Activated naive CD4-positive, alpha-beta T cell treated with anti-CD3 and anti-CD28 coated beads for 36 hours (primary cell): ENCODE measurements at regions not wholly inside any gene's neighbourhood (a gene's known extent, or its start where the extent isn't known, plus 50 kb on each side); places are given as distances from the start of the nearest gene placed in this dataset.
A peak's percentile ranks its signal among the peaks of the same experiment; 100 is the strongest.
"Not testable (repeated sequence)": the region's sequence is repeated elsewhere in the genome, so short reads cannot be mapped to it uniquely, and the experiment has no call there.

Experiments used
- CTCF ChIA-PET: fragments of 350-600 bp; sonication (Branson Sonifier 250); formaldehyde crosslinking; loops from one replicate; lab custom pipeline; 2021; ENCODE audit warnings: antibody characterized with exemption; lab: Charles Lee
- DNase-seq: peaks from one replicate; pipeline ENCODE4 v3.0.0-alpha.2; 2020
- H3K27ac Mint-ChIP-seq: one replicate; pipeline ENCODE4 v1.8.0; 2021; ENCODE audit warnings: mild to moderate bottlenecking, mixed read lengths
- H3K27me3 Mint-ChIP-seq: one replicate; pipeline ENCODE4 v1.8.0; 2021; ENCODE audit warnings: low read depth, mixed read lengths
- H3K36me3 Mint-ChIP-seq: one replicate; pipeline ENCODE4 v1.8.0; 2021; ENCODE audit warnings: low read depth, mixed read lengths
- H3K4me1 Mint-ChIP-seq: one replicate; pipeline ENCODE4 v1.8.0; 2021; ENCODE audit warnings: low read depth, mixed read lengths
- H3K4me3 Mint-ChIP-seq: one replicate; pipeline ENCODE4 v1.8.0; 2021; ENCODE audit warnings: mild to moderate bottlenecking, moderate library complexity, mixed read lengths
- H3K9me3 Mint-ChIP-seq: one replicate; pipeline ENCODE4 v1.8.0; 2021; ENCODE audit warnings: mixed read lengths
- intact Hi-C: fragments of 100-400 bp; cut with micrococcal nuclease; formaldehyde crosslinking; loops from one replicate; pipeline ENCODE4 v1.15.1; 2023

GRCh38 chr5:18380729-18381362, 746.6 kb downstream of the TAF11L14 start:
- no peaks in the 10 kb centered on the region for H3K36me3 Mint-ChIP-seq
- H3K27ac Mint-ChIP-seq, result no peak overlapping the region
- H3K27me3 Mint-ChIP-seq, result no peaks in the 10 kb centered on the region
- no peaks in the 10 kb centered on the region for H3K4me1 Mint-ChIP-seq
- CTCF ChIA-PET, result no interaction called here
- intact Hi-C loops, result no loop called here
- no peak for DNase-seq
- no peak overlapping the region for H3K4me3 Mint-ChIP-seq
- peaks cover 1% of the 10 kb centered on the region for H3K9me3 Mint-ChIP-seq

GRCh38 chr5:18393565-18394442, 759.5 kb downstream of the TAF11L14 start:
- Mint-ChIP-seq H3K4me1 (no peaks in the 10 kb centered on the region), H3K4me3 (no peak overlapping the region), H3K36me3 (no peaks in the 10 kb centered on the region), H3K27ac (no peak overlapping the region), H3K9me3 (peaks cover 2% of the 10 kb centered on the region), H3K27me3 (no peaks in the 10 kb centered on the region)
- CTCF ChIA-PET, result interaction anchor here (0.5 to 2.1 kb wide), 2 partner anchors 10 to 1394 kb away, joined by 4 to 5 read pairs; no protein-coding TSS in a partner anchor
- peak; percentile 59 for DNase-seq
- intact Hi-C loops, result loop anchor here (1.0 to 5.0 kb wide), 2 partner anchors 304 to 1213 kb away; no protein-coding TSS in a partner anchor

GRCh38 chr5:18394443-18394804, 760.2 kb downstream of the TAF11L14 start:
- H3K4me3 Mint-ChIP-seq, result no peak overlapping the region

GRCh38 chr5:18395126-18396110, 761.2 kb downstream of the TAF11L14 start:
- Mint-ChIP-seq H3K4me1 (no peaks in the 10 kb centered on the region), H3K27ac (no peak overlapping the region), H3K9me3 (peaks cover 3% of the 10 kb centered on the region), H3K27me3 (no peaks in the 10 kb centered on the region), H3K36me3 (no peaks in the 10 kb centered on the region), H3K4me3 (no peak overlapping the region)
- intact Hi-C loops, result no loop called here
- no peak for DNase-seq
- CTCF ChIA-PET, result no interaction called here

More at GRCh38 chr5:18394443-18394804, 760.2 kb downstream of the TAF11L14 start:
- Mint-ChIP-seq H3K9me3 (peaks cover 3% of the 10 kb centered on the region), H3K36me3 (no peaks in the 10 kb centered on the region), H3K4me1 (no peaks in the 10 kb centered on the region), H3K27ac (no peak overlapping the region), H3K27me3 (no peaks in the 10 kb centered on the region)
- CTCF ChIA-PET, result interaction anchor here (0.5 kb wide), 1 partner anchor 1394 kb away, joined by 4 read pairs; no protein-coding TSS in a partner anchor
- intact Hi-C loops, result loop anchor here (1.0 to 5.0 kb wide), 2 partner anchors 304 to 1213 kb away; no protein-coding TSS in a partner anchor
- no peak for DNase-seq

- Mint-ChIP-seq H3K9me3 (peaks cover 3% of the 10 kb centered on the region), H3K36me3 (no peaks in the 10 kb centered on the region), H3K4me3 (no peak overlapping the region), H3K4me1 (no peaks in the 10 kb centered on the region), H3K27ac (no peak overlapping the region), H3K27me3 (no peaks in the 10 kb centered on the region)
- intact Hi-C loops, result no loop called here
- CTCF ChIA-PET, result no interaction called here
- DNase-seq, result no peak
Observed at GRCh38 chr5:18397371-18397770, 763.1 kb downstream of the TAF11L14 start.

- intact Hi-C loops, result no loop called here
- CTCF ChIA-PET, result no interaction called here
- H3K9me3 Mint-ChIP-seq, result peaks cover 3% of the 10 kb centered on the region
- H3K36me3 Mint-ChIP-seq, result no peaks in the 10 kb centered on the region
- H3K4me1 Mint-ChIP-seq, result no peaks in the 10 kb centered on the region
- no peak overlapping the region for H3K27ac Mint-ChIP-seq
- DNase-seq, result no peak
- H3K4me3 Mint-ChIP-seq, result no peak overlapping the region
- H3K27me3 Mint-ChIP-seq, result no peaks in the 10 kb centered on the region
Observed at GRCh38 chr5:18397891-18398290, 763.6 kb downstream of the TAF11L14 start.

- H3K9me3 Mint-ChIP-seq, H3K4me1 Mint-ChIP-seq, H3K27me3 Mint-ChIP-seq, H3K4me3 Mint-ChIP-seq, H3K36me3 Mint-ChIP-seq, H3K27ac Mint-ChIP-seq, DNase-seq, intact Hi-C loops, CTCF ChIA-PET: not testable (repeated sequence)
Observed at GRCh38 chr5:18399461-18400327, 765.4 kb downstream of the TAF11L14 start.

- CTCF ChIA-PET, result no interaction called here
- Mint-ChIP-seq H3K36me3 (no peaks in the 10 kb centered on the region), H3K4me3 (no peak overlapping the region), H3K27ac (no peak overlapping the region), H3K9me3 (peaks cover 3% of the 10 kb centered on the region), H3K4me1 (no peaks in the 10 kb centered on the region), H3K27me3 (no peaks in the 10 kb centered on the region)
- intact Hi-C loops, result no loop called here
- DNase-seq, result no peak
Observed at GRCh38 chr5:18403141-18403540, 768.9 kb downstream of the TAF11L14 start.

GRCh38 chr5:18403941-18404438, 769.7 kb downstream of the TAF11L14 start:
- intact Hi-C loops, result no loop called here
- CTCF ChIA-PET, result no interaction called here
- Mint-ChIP-seq H3K27ac (no peak overlapping the region), H3K9me3 (no peaks in the 10 kb centered on the region), H3K4me3 (no peak overlapping the region), H3K4me1 (no peaks in the 10 kb centered on the region), H3K27me3 (no peaks in the 10 kb centered on the region), H3K36me3 (no peaks in the 10 kb centered on the region)
- DNase-seq, result no peak

GRCh38 chr5:18420711-18421110, 786.5 kb downstream of the TAF11L14 start:
- H3K36me3 Mint-ChIP-seq, result no peaks in the 10 kb centered on the region
- no peaks in the 10 kb centered on the region for H3K27me3 Mint-ChIP-seq
- H3K9me3 Mint-ChIP-seq, result peaks cover 5% of the 10 kb centered on the region
- CTCF ChIA-PET, result no interaction called here
- DNase-seq, result no peak
- no peak overlapping the region for H3K4me3 Mint-ChIP-seq
- intact Hi-C loops, result no loop called here
- no peak overlapping the region for H3K27ac Mint-ChIP-seq
- no peaks in the 10 kb centered on the region for H3K4me1 Mint-ChIP-seq

- H3K4me1 Mint-ChIP-seq, result no peaks in the 10 kb centered on the region
- no peak for DNase-seq
- peaks cover 4% of the 10 kb centered on the region for H3K9me3 Mint-ChIP-seq
- no peaks in the 10 kb centered on the region for H3K27me3 Mint-ChIP-seq
- no peaks in the 10 kb centered on the region for H3K36me3 Mint-ChIP-seq
- intact Hi-C loops, result no loop called here
- no peak overlapping the region for H3K4me3 Mint-ChIP-seq
- H3K27ac Mint-ChIP-seq, result no peak overlapping the region
- CTCF ChIA-PET, result no interaction called here
Observed at GRCh38 chr5:18433336-18433735, 799.1 kb downstream of the TAF11L14 start.
